ENCODE measurements at regions not wholly inside any gene's neighbourhood (a gene's known extent, or its start where the extent isn't known, plus 50 kb on each side); places are given as distances from the start of the nearest gene placed in this dataset.

- DNase-seq, result no peak
These were observed 114.0 kb downstream of the EFNB1 start for GRCh38 chrX:68942840-68943239.

DNA sequence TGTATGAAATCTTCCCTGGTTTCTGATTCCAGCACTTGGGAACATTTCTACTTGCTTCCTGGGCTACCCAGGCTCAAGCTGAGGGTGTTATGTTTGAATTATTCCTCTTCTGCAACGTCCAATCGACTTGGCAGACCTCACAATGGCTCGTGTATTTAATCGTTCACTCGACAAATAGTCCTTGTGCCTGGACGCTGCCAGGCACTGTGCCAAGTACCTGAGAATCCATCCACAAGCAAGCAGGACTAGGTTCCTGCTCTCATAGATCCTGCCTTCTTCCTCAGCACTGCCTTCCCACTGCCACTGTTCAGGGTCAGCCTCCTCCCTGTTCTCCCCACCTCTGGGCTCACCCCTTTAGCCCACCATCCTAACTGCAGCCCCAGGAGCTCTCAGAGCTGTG is 113.3 kb downstream of the EFNB1 start:
- DNase-seq, result no peak

- DNase-seq, result no peak
These were observed 112.6 kb downstream of the EFNB1 start for GRCh38 chrX:68941385-68941952.

GRCh38 chrX:68940601-68941000 is 111.8 kb downstream of the EFNB1 start:
- DNase-seq, result no peak

- DNase-seq, result no peak
These were observed 111.0 kb downstream of the EFNB1 start for GRCh38 chrX:68939868-68940267.

DNA sequence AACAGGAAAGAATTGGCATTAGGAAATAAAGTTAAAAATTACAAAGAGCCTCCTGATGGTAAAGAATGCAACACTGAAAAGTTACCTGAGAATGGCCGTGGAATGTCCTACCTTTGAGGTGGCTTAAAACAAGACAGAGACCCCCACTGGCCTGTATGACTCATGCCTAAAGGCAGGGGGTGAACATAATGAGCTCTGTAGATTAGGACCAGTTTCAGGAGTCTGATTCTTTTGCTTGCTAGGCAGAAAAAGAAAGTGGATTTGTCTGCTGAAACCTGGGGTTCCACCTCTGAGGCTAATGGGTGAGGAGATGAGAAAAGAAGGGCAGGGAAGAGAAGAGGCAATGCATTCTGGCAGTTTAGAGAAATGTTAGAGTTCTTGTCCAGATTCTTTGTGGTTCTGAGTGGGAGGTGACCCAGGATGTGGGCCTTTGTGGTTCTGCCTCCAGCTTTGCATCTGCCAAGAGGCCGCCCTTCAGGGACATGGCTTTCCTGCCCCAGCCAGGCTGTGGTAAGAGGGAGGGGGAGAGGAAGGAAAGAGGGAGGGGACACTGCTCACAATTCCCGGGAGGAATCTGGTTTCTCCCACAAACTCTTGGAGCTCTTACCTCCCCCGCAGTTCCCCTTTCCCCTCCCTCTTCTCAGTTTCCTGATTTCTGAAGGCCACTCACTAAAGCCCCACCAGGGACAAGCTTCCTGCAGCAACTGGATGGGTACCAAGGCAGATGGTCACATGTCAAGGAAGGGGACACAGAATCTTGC is 109.6 kb downstream of the EFNB1 start:
- no peak for DNase-seq

DNA sequence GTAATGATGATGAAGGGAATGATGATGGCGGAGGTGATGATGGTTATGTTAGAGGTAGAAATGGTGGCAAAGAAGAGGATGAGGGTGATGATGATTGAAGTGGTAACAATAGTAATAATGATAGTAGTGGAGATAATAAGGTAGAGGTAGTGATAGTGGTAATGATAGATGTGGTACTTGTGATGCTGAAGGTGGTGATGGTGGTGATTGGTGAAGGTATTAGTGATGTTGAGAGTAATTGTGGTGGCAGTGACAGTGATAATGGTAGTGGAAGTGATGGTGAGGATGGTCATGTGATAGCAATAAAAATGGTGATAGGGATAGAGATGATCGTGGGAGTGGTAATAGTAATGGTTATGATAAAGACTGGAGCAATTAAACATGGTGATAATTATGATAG is 108.8 kb downstream of the EFNB1 start:
- no peak for DNase-seq

DNA sequence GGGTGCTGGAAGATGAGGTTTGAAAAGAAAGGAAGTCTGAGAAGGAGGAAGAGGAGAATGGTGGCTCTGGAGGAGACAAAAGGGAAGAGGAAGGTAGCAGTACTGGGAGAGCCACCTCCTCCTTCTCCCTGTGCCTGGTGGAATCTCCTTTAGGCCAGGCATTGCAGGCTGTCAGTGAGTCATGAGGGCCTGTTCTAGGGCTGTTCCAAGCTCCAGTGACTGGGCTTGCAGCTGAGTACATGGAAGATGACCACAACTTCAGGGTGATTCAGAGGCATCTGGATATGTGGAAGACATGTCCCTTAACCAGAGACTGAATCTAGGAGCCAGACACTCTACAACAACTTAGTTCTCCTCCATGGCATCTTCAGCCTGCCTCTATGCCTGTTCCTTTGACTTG is 107.8 kb downstream of the EFNB1 start:
- DNase-seq, result no peak

GRCh38 chrX:68936126-68936525 is 107.3 kb downstream of the EFNB1 start:
- DNase-seq, result peak; percentile 52

DNA sequence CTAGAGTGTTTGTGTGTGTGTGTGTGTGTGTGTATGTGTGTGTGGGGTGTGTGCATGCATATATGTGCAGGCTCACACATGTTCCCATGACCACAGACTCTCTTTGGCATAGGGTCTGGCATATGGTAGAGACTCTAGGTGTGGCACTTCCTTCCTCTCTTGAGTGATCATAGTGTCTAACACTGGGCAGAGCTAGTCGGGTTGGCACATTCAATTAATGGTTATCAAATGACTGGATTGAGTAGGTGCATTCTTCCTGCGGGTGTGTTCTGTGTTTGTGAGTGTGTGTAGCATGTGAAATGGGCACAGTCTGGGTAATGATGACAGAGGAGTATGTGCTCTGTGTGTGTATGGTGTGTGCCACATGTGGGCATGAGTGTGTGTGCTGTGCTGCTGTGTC is 106.5 kb downstream of the EFNB1 start:
- DNase-seq, result no peak

- no peak for DNase-seq
These were observed 106.1 kb downstream of the EFNB1 start for GRCh38 chrX:68934922-68935321.

DNA sequence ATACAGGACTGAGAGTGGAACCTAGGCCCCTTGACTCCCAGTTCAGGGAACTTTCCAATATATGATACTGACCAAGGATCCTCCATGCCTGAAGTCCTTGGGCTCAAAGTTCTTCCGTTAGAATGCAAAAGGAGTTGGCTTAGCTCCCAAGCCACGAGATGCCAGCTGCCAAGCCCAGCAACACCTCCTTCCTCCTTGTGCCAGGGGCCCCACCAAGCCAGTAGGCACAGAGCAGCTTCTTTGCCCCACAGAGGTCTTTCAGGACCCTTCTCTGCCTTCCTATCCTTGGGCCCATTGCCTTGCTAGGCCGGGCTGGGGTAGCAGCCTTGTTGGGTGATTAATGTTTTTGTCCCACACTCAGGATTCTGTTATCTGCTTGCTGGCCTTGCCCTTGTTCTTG is 105.6 kb downstream of the EFNB1 start:
- DNase-seq, result no peak

DNA sequence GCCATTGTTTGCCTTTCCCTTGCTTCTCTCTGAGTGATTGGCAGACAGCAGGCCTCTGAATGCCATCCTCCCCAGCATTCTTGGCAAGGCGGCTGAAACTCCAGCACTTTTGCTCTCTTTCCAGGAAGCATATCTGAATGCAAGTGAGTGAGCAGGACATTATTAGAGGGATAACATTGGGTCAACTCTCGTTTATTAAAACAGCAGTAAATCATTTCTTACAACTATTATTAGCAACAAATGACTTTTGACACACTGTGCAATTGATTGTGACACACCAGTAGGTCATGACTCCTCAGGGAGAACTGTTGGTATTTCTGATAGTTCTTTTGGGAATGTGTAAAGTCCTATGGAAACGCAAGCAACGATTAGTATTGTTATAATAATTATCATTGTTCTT is 103.8 kb downstream of the EFNB1 start:
- no peak for DNase-seq

DNA sequence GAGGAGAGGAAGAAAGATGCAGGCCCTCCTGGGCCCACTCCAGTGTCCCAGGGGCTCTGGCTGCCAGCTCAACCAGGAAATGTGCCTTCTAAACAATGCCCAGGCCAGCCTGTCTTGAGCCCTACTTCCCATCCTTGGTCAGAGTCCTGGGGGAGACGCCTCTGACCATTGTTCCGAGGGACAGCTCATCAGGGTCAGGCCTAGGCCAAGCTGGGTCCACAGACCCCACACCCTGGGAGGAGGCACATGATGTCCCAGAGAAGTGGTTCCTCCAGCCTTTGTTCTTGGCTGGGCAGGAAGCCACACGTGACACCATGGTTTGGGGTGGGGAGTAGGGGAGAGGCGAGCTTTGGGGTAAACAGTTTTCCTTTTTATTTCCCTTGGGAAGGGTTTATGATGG is 102.5 kb downstream of the EFNB1 start:
- DNase-seq, result no peak

DNA sequence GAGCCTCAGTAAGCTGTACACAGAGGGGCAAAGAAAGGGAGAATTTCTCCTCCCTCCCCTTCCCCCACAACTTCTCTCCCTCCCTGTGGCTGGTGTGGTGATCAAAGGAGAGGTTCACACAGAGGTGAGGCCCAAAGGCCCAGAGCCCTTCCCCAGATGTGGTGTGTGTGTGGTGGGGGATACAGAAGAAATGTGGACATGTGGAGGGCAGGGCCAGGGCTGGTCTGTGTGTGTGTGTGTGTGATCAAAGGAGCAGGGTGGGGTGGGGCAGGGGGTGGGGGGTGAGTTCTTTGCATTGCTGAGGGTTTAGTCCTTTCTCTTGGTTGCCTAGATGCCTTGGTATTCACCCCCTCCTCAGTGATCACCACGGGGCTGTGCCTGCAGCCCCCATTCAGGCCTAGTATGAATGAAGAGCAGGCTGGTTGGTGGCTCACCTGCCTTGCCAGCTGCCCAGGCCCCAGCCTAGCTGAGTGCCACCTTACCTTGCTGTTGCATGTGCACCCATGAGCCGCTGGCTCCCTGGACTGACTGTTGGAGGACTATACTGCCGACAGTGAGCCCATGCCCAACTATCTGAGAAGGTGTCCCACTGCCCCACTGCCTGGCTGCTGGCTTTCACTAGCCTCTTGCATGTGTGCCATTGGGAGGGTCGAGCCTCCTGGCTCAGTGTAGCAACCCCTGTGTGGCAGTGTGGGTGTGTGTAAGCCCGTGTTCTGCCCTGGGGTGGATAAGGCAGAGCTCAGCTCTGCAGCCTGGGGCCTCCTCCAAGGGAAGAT is 101.9 kb downstream of the EFNB1 start:
- DNase-seq, result no peak

- DNase-seq, result no peak
These were observed 100.7 kb downstream of the EFNB1 start for GRCh38 chrX:68929332-68930150.

- no peak for DNase-seq
These were observed 99.6 kb downstream of the EFNB1 start for GRCh38 chrX:68928401-68928800.

DNA sequence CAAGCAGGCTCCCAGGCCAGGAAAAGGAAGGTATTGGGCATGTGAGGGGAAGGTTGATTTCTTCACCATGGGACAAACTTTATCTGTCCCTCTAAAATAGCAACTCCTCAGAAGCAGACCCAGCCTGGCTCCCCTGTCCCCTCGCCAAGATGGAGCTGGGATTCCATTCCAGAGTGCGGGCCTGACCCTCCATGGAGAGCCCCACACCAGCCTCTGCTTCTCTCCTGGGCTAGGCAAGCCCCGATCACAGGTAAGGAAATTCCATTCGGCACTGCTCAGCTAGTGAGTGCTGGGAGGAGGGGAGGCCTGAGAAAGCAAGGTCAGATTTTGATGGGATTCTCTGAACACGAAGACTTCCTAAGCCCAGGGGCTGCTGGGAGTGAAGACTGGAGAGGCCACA is 98.4 kb downstream of the EFNB1 start:
- DNase-seq, result no peak

- DNase-seq, result no peak
These were observed 94.3 kb downstream of the EFNB1 start for GRCh38 chrX:68923147-68923546.

GRCh38 chrX:68922013-68922412 is 93.2 kb downstream of the EFNB1 start:
- DNase-seq, result no peak

GRCh38 chrX:68920561-68920960 is 91.7 kb downstream of the EFNB1 start:
- no peak for DNase-seq

- DNase-seq, result no peak
These were observed 90.9 kb downstream of the EFNB1 start for GRCh38 chrX:68919707-68920106.

DNA sequence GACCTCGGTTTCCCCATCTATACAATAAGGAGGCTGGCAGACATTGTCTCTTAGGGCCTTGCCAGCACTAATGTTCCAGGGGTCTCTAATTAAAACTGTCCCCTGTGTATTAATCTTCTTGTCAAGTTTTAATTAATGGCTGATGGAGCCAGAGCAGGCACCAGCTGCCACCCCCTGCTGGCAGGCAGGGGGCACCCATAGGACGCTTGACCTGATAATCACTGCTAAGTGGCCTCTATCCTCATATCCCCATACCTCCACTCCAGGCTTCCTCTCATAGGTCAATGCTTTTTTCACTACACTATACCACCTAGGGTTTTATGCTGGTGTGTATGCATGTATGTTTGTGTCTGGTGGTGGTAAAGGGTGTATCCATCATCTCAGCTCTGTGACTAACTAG is 89.4 kb downstream of the EFNB1 start:
- peak; percentile 73 for DNase-seq

Data from NCI-H82 (cell line).